NCI-H1092 treated with DMSO at 0.1 percent for 48 hours (cell line): ENCODE measurements at regions not wholly inside any gene's neighbourhood (a gene's known extent, or its start where the extent isn't known, plus 50 kb on each side); places are given as distances from the start of the nearest gene placed in this dataset.

Experiments
- DNase-seq: peaks from one replicate; lab custom pipeline; 2025; lab: John Stamatoyannopoulos, UW

DNA sequence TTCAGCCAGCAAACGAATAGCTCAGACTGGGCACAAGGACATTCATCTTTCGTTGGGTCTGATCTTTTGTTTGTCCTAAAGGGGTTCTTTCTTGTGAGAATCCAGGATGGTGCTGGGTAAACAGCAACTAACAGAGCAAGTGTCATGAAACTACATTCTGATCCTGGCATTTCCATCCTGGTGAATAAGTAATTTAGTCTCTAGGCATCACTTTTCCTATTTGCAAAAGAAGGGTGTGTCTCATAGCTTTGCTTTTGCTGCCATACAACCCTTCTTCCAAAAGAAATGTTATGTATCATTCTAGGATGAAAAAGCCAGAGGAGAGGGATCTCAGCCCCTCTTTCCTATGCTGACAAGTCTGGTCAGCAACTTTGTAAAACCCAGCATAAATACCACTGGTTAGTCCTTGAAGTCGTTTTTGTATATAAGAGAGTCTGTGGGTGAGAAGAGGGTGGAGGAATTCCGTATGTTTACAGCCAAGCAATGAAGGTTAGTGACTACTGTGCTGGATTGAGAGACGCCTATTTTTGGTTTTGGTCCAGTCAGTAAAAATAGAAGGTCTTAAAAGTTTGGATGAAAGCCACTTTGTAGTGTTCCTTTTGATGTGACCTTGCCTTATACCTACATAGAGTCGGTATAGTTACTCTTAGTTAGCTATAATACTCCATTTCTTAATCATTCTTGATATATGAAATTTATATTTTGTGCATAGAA is 88.4 kb upstream of the SLC25A13 start:
- DNase-seq = no peak

GRCh38 chr7:96408881-96409280 is 87.0 kb upstream of the SLC25A13 start:
- DNase-seq = no peak

DNA sequence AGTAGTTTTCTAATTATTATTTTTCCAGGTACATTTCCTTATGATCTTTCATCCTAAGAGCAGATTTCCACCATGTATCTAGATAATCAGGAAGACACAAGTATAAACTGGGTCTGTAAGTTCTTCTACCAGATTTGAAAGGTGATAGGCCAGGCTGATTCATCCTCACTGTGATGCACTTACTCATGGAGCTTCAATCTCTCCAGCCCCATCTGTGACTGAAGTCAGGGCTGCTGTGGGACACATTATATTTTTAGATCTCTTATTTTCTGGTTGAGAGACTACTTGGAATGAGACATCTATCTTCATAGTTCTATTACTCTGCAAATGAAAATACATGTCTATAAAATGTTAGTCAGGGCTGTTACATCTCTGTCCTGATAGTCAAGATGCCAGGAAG is 85.5 kb upstream of the SLC25A13 start:
- DNase-seq = no peak

- DNase-seq = no peak
These were observed 81.0 kb upstream of the SLC25A13 start for GRCh38 chr7:96402913-96403312.

GRCh38 chr7:96401200-96401599 is 79.3 kb upstream of the SLC25A13 start:
- DNase-seq = no peak

DNA sequence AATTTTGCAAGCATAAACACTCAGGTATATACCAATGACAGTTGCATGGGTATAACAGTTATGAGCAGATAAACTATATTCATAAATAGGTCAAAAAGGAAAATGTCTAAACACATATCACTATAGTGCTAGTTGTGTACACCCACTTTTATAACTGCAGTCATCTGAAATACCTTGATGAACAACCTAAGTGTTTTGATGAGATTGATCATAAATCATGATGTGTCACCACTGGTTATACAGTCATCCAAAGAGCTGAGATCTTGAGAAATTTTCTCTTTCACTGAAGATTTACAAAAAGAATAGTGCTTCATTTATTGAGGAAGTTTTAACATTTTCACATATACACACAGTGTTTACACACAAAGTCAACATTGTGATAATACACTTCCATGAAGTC is 78.6 kb upstream of the SLC25A13 start:
- no peak for DNase-seq

DNA sequence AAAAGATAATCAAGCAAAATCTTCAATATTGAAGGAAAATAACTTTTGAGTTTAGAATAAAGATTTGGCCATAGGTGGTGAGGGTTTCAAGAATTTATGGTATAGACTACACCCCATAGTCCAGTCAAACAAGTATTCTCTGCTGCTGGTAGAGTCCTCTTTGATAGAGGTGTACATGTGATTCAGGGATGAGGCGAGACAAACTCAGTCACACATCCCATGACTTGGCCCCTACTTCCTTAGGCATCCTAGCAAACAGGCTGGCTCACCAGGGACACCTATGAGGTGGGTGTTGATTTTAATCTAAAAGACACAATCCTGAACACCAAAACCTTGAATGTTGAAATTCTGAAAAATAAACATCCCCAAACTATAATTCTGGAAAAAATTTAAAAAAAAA is 78.1 kb upstream of the SLC25A13 start:
- no peak for DNase-seq

GRCh38 chr7:96397936-96398598 is 76.2 kb upstream of the SLC25A13 start:
- DNase-seq = no peak

GRCh38 chr7:96388620-96389383 is 66.9 kb upstream of the SLC25A13 start:
- no peak for DNase-seq

GRCh38 chr7:96388166-96388565 is 66.3 kb upstream of the SLC25A13 start:
- DNase-seq = no peak

- DNase-seq = peak; percentile 90
These were observed 58.2 kb upstream of the SLC25A13 start for GRCh38 chr7:96380111-96380512.

- DNase-seq = no peak
These were observed 55.5 kb upstream of the SLC25A13 start for GRCh38 chr7:96377399-96377798.
